ENCODE measurements at regions not wholly inside any gene's neighbourhood (a gene's known extent, or its start where the extent isn't known, plus 50 kb on each side); places are given as distances from the start of the nearest gene placed in this dataset.
A peak's percentile ranks its signal among the peaks of the same experiment; 100 is the strongest.
"Not testable (repeated sequence)": the region's sequence is repeated elsewhere in the genome, so short reads cannot be mapped to it uniquely, and the experiment has no call there.

GRCh38 chr1:120941066-120941465 is 51.5 kb downstream of the PPIAL4A start:
- peak; percentile 6 for DNase-seq (ENCODE audit: low read depth)

GRCh38 chr1:120941836-120942217 is 52.3 kb downstream of the PPIAL4A start:
- DNase-seq (ENCODE audit: low read depth): not testable (repeated sequence)

DNA sequence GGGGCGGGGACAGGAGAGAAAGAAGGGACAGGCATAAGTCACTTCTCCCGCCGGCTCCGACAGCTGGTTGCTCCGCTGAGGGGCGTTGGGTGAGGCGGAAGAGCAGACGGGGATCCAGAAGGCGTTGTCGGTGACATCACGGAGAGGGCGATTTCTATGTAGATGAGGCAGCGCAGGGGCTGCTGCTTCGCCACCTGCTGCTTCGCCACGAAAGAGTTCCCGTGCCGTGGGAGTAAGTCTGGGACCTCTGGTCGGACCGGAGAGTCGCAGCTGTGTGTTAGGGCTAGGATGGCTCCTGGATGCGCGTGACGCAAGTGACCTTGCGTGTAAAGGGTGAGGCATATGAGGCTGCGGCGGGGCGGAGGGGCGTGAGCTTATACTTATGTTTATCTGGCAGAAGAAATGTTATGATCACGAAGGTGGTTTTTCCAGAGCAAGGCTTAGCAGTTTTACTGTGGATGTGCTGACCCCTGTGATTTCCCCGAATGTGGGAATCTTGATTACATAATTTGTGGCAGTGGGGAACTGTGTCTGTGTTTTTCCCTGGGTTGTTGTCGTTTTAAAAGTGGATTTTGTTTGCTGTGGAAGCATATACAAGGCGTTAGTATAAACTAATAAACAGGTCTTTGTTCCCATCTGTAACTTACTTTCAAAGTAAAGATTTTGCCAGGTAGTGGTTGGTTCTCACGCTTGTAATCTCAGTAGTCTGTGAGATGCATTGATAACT is 52.8 kb downstream of the PPIAL4A start:
- DNase-seq (ENCODE audit: low read depth): peak; percentile 64

DNA sequence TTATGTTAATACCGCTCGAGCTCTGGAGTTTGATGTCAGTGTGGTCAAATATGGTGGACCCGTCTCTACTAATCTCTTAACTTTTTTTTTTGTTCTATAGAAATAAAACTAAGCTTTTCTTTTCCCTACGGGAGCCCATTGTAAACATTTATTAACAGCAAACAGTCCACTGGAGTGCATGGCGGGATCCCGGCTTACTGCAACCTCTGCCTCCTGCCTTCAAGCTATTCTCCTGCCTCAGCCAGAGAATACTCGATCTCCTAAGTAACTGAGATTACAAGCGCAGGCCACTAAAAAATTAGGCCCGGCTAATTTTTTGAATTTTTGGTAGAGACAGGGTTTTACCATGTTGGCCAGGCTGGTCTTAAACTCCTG is 53.4 kb downstream of the PPIAL4A start:
- not testable (repeated sequence) for DNase-seq (ENCODE audit: low read depth)

GRCh38 chr1:120944691-120945090 is 55.1 kb downstream of the PPIAL4A start:
- DNase-seq (ENCODE audit: low read depth): not testable (repeated sequence)

DNA sequence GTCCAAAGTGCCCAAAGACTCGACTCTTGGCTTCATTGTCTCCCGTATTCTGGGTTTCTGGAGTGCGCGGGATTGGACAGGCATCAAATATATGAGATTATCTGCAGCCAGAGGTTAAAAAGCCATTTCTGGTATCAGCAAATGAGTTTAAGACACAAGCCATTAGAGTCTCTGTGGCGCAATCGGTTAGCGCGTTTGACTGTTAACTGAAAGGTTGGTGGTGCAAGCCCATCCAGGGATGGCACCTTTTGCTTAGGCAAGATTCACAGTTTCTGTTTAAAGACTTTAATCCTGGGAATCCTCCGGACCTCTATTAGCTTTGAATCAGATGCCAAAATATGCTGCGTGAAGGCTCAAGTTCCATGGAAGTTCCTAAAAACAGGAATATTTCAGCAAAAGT is 55.6 kb downstream of the PPIAL4A start:
- DNase-seq (ENCODE audit: low read depth): not testable (repeated sequence)

GRCh38 chr1:120947114-120947513 is 57.5 kb downstream of the PPIAL4A start:
- DNase-seq (ENCODE audit: low read depth): not testable (repeated sequence)

- not testable (repeated sequence) for DNase-seq (ENCODE audit: low read depth)
These were observed 60.2 kb downstream of the PPIAL4A start for GRCh38 chr1:120949724-120950123.

DNA sequence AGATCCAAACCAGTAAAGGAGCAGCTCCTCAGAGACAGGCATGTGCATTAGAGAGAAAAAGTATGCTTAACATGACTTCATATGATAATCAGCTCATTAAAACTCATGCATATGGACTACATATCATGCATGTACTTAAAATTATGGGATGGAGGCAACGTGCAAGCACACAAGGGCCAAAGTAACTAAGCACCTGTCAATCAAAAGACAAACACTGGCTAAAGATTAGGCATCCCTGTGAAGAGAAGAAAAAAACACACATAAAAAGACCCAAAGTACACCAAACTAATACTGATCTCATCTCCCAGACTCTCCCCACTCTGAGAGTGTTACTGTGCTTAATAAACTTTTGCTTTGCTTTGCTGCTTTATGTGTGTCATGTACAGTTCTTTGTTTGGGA is 61.1 kb downstream of the PPIAL4A start:
- not testable (repeated sequence) for DNase-seq (ENCODE audit: low read depth)

- DNase-seq (ENCODE audit: low read depth): not testable (repeated sequence)
These were observed 61.5 kb downstream of the PPIAL4A start for GRCh38 chr1:120951100-120951499.

DNA sequence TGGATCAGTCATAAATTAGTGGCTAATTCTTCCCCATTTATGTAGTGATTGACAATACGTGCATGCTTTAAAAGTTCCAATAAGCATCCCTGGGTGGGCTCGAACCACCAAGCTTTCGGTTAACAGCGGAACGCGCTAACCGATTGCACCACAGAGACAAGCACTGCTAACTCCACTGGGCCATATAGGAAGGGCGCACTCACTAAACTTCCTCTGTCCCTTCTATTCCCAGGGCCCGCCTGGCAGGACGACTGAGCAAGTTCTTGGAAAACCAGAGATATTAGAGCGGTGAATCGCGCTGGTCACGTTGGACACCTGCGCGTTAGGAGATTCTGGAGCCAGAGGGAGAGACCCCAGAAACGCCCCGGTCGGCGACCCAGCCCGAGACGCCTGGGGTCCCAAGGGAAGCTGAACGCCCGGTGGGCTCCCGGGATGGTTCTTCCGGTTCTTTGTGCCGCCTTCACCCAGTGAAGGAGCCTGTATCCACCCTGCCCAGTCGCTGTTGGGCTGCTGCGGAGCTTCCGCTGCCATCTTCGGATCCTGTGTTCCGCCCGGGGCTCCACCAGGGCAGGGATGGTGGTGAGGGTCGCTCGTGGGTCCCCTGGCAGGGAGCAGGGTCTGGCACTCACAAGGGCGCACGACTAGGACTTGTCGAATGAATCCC is 62.8 kb downstream of the PPIAL4A start:
- not testable (repeated sequence) for DNase-seq (ENCODE audit: low read depth)

GRCh38 chr1:120952871-120953265 is 63.3 kb downstream of the PPIAL4A start:
- DNase-seq (ENCODE audit: low read depth): not testable (repeated sequence)

DNA sequence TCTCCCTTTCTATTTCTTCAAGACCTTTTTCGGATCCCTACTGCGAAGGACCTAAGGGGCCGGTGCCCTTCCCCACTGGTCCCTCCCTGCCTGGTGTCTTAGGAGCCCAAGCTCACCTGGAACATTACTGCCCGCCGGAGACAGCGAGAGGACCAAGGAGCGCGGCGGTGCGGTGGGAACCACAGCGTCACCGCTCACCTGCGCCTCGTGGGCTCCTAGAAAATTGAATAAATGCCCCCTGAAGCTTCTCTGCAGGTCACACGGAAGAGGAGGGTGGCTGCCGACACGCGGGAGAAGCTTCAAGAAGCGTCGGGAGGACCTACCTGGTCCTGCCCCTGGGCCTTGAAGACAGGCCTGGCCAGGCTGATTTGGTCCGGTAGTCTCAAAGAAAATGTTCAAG is 65.2 kb downstream of the PPIAL4A start:
- no peak for DNase-seq (ENCODE audit: low read depth)

DNA sequence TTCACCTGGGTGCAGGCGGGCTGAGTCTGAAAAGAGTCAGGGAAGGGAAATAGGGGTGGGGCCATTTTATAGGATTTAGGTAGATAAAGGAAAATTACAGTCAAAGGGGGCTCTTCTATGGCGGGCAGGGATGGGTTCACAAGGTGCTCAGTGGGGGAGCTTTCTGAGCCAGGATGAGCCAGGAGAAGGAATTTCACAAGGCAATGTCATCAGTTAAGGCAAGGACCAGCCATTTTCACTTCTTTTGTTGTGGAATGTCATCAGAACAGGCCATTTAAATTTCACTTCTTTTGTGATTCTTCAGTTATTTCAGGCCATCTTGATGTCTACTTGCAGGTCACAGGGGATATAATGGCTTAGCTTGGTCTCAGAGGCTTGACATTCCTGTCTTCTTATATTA is 66.4 kb downstream of the PPIAL4A start:
- not testable (repeated sequence) for DNase-seq (ENCODE audit: low read depth)

DNA sequence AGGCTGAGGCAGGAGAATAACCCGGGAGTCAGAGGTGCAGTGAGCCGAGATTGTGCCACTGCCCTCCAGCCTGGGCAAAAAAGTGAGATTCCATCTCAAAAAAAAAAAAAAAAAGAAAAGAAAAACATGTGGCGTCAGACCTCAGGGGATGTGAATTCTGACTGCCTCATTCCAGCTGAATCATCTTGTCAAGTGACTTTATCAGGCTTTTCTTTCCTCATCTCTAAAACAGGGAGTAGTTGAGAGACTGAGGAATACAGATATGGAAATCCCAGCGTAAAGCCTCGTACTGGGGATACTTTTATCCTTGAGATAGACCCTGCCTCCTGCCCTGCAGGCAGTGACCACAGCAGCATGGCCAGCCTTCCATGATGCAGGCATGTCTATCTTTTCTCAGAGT is 76.4 kb downstream of the PPIAL4A start:
- not testable (repeated sequence) for DNase-seq (ENCODE audit: low read depth)

DNA sequence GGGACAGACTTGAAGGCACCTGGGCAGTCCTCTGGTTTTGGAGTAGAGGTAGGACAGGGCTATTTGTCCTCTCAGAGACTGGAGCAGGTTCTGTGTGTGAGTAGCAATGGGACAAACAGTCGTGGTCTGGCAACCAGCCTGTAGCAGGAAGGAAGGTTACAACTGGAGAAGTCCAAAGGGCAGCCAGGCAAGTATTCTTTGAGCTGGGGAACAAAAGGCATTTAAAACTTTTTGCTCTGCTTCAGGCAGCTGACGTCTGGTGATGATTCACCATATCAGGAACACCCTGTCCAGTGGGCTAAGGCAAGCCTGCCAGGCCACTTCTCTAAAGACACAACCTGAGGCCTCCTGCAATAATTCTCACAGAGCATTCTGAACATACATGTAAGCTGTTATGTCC is 83.3 kb downstream of the PPIAL4A start:
- DNase-seq (ENCODE audit: low read depth): peak; percentile 40

DNA sequence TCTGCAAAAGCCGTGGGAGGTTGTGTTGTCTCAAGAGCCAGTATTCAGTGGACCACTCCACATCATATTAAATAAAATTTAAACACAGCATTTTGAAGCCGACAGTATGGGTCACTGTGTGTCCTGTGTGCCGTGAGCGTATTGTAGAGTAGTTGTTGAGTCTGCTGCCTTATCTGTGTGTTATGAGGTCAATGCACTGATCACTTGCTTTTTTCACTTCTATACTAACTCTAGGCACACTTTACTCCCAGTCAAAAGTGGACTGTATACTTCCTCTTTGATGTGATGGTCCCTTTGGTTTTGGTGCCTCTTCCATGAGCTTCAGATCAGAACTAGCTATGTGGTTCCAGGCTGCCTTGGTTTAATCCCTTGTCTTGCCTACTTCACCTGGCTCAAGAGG is 84.3 kb downstream of the PPIAL4A start:
- not testable (repeated sequence) for DNase-seq (ENCODE audit: low read depth)

DNA sequence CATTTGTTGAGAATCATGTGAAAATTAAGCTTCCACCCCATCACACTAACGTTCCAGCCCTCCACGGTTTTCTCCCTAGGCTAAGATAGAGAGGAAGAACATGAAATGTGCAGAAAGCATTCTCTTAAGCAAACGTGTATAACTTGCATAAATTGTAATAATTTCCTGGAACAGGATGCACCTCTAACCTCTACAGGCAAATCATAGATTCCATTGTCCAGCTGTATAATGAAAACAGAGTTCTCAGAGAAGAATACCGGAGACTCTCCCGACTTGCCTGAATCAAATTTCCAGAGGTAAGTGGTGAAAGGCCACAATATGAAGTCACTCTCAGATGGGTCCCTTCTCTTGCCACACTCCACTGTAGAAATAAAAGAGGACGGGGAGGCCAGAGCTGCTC is 87.7 kb downstream of the PPIAL4A start:
- not testable (repeated sequence) for DNase-seq (ENCODE audit: low read depth)

- DNase-seq (ENCODE audit: low read depth): peak; percentile 4
These were observed 92.0 kb downstream of the PPIAL4A start for GRCh38 chr1:120981489-120982094.

DNA sequence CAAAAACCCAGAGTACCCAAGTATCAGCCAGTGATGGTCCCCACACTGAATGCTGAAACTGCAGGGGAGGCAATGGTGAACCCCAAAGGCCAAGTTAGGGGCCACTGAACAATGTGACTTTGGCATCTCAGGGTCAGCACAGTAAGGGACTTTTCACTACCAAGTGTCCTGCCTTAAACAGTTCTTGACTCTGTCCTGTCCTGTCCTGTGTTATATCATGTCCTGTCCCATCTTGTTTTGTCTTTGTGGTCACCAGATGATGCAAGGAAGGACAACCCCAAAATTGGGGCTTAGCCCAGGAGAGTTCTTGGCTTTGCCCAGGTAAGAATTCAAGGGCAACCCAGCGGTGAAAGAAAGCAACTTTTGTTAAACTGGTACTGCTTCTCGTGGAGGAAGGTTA is 105.0 kb downstream of the PPIAL4A start:
- DNase-seq (ENCODE audit: low read depth): not testable (repeated sequence)

DNA sequence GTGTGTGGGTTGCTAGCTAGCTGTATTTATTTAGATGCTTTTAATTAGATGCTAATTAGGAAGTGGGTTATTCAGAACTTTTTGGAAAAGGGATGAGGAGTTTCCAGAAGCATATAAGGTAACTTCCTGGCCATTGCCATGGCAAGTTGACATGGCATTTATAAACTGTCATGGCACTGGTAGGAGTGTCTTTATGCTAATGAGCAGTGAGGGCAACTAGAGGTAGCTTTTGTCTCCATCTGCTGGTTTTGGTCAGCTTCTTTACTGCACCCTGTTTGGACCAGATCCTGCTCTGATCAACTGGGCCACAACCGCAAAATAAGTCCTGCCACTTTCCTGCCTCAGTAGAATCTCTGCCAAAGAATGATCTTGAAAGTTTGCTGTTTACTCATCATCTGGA is 105.5 kb downstream of the PPIAL4A start:
- peak; percentile 3 for DNase-seq (ENCODE audit: low read depth)

DNA sequence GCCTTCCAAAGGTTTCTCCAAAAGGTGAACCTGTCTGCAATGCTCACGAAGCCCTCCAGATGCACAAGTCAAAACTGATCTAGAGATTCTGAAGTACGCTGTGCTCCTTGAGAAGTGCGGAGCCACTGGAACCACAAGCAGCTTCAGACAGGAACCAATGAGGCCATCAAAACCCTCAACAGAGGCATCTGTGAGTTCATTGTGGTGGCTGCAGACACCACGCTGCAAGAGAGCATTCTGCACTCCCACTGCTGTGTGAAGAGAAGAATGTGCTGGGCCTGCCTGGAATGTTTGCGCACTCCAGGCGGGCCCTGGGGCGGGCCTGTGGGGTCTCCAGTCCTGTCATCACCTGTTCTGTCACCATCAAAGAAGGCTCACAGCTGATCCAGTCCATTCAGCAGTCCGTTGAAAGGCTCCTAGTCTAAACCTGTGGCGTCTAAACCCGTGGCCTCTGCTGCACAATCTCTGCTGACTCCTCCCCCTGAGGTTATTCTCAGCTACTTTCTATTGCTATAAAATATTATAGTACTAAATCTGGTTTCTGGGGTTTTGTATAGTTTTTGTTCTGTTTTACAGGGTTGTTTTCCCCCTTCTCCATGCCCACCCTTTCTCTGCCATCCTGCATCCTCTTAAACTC is 111.6 kb downstream of the PPIAL4A start:
- DNase-seq (ENCODE audit: low read depth): not testable (repeated sequence)
